H9 (cell line): ENCODE measurements at regions not wholly inside any gene's neighbourhood (a gene's known extent, or its start where the extent isn't known, plus 50 kb on each side); places are given as distances from the start of the nearest gene placed in this dataset.

Experiments
- DNase-seq: peaks from one replicate; pipeline ENCODE4 v3.0.0-alpha.2; 2017
- H2AFZ ChIP-seq: one replicate; pipeline ENCODE4 v1.6.1; 2013; ENCODE audit warnings: mild to moderate bottlenecking, low read length, control low read depth, moderate library complexity
- H2AK5ac ChIP-seq: 2 replicates; pipeline ENCODE4 v1.6.1; 2013; ENCODE audit warnings: low read length, control low read depth, mixed read lengths; ENCODE audit not compliant: insufficient read length
- H2BK120ac ChIP-seq: one replicate; pipeline ENCODE4 v1.6.1; 2013; ENCODE audit warnings: low read depth, mild to moderate bottlenecking, low read length, control low read depth, inconsistent platforms; ENCODE audit not compliant: poor library complexity, severe bottlenecking
- H2BK12ac ChIP-seq: 2 replicates; pipeline ENCODE4 v1.6.1; 2013; ENCODE audit warnings: low read length, control low read depth, mixed read lengths, low read depth; ENCODE audit not compliant: insufficient read length
- H2BK15ac ChIP-seq: 2 replicates; pipeline ENCODE4 v1.6.1; 2013; ENCODE audit warnings: low read depth, low read length, control low read depth
- H2BK20ac ChIP-seq: one replicate; pipeline ENCODE4 v1.6.1; 2013; ENCODE audit warnings: low read depth, mild to moderate bottlenecking, low read length, control low read depth, inconsistent platforms; ENCODE audit not compliant: poor library complexity, severe bottlenecking
- H2BK5ac ChIP-seq: 2 replicates; pipeline ENCODE4 v1.6.1; 2013; ENCODE audit warnings: low read length, control low read depth, mixed read lengths; ENCODE audit not compliant: insufficient read length
- H3K14ac ChIP-seq: 2 replicates; pipeline ENCODE4 v1.6.1; 2013; ENCODE audit warnings: low read length, control low read depth; ENCODE audit not compliant: insufficient read depth
- H3K18ac ChIP-seq: 2 replicates; pipeline ENCODE4 v1.6.1; 2013; ENCODE audit warnings: low read depth, mild to moderate bottlenecking, mixed read lengths, low read length, control low read depth; ENCODE audit not compliant: insufficient read length
- H3K23ac ChIP-seq: 2 replicates; pipeline ENCODE4 v1.6.1; 2013; ENCODE audit warnings: low read length, control low read depth, mixed read lengths, low read depth; ENCODE audit not compliant: insufficient read length
- H3K23me2 ChIP-seq: 2 replicates; pipeline ENCODE4 v1.6.1; 2013; ENCODE audit warnings: low read depth, mild to moderate bottlenecking, mixed read lengths, low read length, control low read depth; ENCODE audit not compliant: insufficient read length, poor library complexity, severe bottlenecking
- H3K27ac ChIP-seq: 2 replicates; pipeline ENCODE4 v1.5.1; 2013; ENCODE audit warnings: low read length, control low read depth, mixed read lengths, low read depth; ENCODE audit not compliant: insufficient read length
- H3K27me3 ChIP-seq: 2 replicates; pipeline ENCODE4 v1.6.1; 2013; ENCODE audit warnings: low read length, control low read depth, inconsistent platforms; ENCODE audit not compliant: insufficient read depth
- H3K4ac ChIP-seq: 2 replicates; pipeline ENCODE4 v1.6.1; 2013; ENCODE audit warnings: low read depth, mild to moderate bottlenecking, control low read depth, inconsistent platforms, low read length, moderate library complexity
- H3K4me1 ChIP-seq: 2 replicates; pipeline ENCODE4 v1.6.1; 2013; ENCODE audit warnings: low read length, control low read depth, inconsistent platforms; ENCODE audit not compliant: insufficient read depth
- H3K4me2 ChIP-seq: 2 replicates; pipeline ENCODE4 v1.6.1; 2013; ENCODE audit warnings: low read length, control low read depth, mixed read lengths; ENCODE audit not compliant: insufficient read length, insufficient read depth
- H3K56ac ChIP-seq: 2 replicates; pipeline ENCODE4 v1.6.1; 2013; ENCODE audit warnings: low read depth, mild to moderate bottlenecking, mixed read lengths, low read length, control low read depth; ENCODE audit not compliant: insufficient read length
- H3K79me1 ChIP-seq: 2 replicates; pipeline ENCODE4 v1.6.1; 2013; ENCODE audit warnings: low read depth, mild to moderate bottlenecking, moderate library complexity, low read length, control low read depth, inconsistent platforms; ENCODE audit not compliant: insufficient read depth, poor library complexity, severe bottlenecking
- H3K79me2 ChIP-seq: 2 replicates; pipeline ENCODE4 v1.6.1; 2013; ENCODE audit warnings: low read length, control low read depth, inconsistent platforms; ENCODE audit not compliant: insufficient read depth
- H3K9ac ChIP-seq: 2 replicates; pipeline ENCODE4 v1.6.1; 2013; ENCODE audit warnings: low read length, control low read depth, mixed read lengths; ENCODE audit not compliant: insufficient read length; ENCODE audit errors: extremely low read depth
- H3K9me3 ChIP-seq: one replicate; pipeline ENCODE4 v1.6.1; 2013; ENCODE audit warnings: low read depth, low read length, inconsistent platforms; ENCODE audit not compliant: control insufficient read depth
- H3T11ph ChIP-seq: one replicate; pipeline ENCODE4 v1.6.1; 2013; ENCODE audit warnings: mild to moderate bottlenecking, low read length, control low read depth, inconsistent platforms
- H4K20me1 ChIP-seq: one replicate; pipeline ENCODE4 v1.6.1; 2013; ENCODE audit not compliant: control insufficient read depth, insufficient read length, insufficient read depth
- H4K5ac ChIP-seq: 2 replicates; pipeline ENCODE4 v1.6.1; 2013; ENCODE audit warnings: low read depth, mild to moderate bottlenecking, mixed read lengths, low read length, control low read depth; ENCODE audit not compliant: insufficient read length
- H4K8ac ChIP-seq: replicated peaks from 2 replicates; pipeline ENCODE4 v1.6.1; 2013; ENCODE audit warnings: low read length, control low read depth, mixed read lengths, low read depth; ENCODE audit not compliant: insufficient read length
- H4K91ac ChIP-seq: 2 replicates; pipeline ENCODE4 v1.6.1; 2013; ENCODE audit warnings: low read depth, mild to moderate bottlenecking, moderate library complexity, mixed read lengths, low read length, control low read depth; ENCODE audit not compliant: insufficient read length
- H3K27ac Mint-ChIP-seq, 3 experiments: 2 replicates in 2 of 3; 3 replicates in 1 of 3; pipeline ENCODE4 v1.8.0; 2020 to 2021; ENCODE audit warnings: mixed read lengths in 3 of 3, mild to moderate bottlenecking in 1 of 3, moderate library complexity in 1 of 3
- H3K27me3 Mint-ChIP-seq: 2 replicates; pipeline ENCODE4 v1.8.0; 2021; ENCODE audit warnings: low read depth, mild to moderate bottlenecking, moderate library complexity, mixed read lengths
- H3K36me3 Mint-ChIP-seq, 3 experiments: 2 replicates in 2 of 3; 3 replicates in 1 of 3; pipeline ENCODE4 v1.8.0; 2020 to 2021; ENCODE audit warnings: low read depth in 3 of 3, mixed read lengths in 3 of 3; ENCODE audit not compliant: insufficient read depth in 1 of 3
- H3K4me1 Mint-ChIP-seq, 2 experiments: 2 replicates each; pipeline ENCODE4 v1.8.0; 2020; ENCODE audit warnings: mixed read lengths in 2 of 2
- H3K4me3 Mint-ChIP-seq, 2 experiments: 2 replicates in 1 of 2; 3 replicates in 1 of 2; pipeline ENCODE4 v1.8.0; 2020 to 2021; ENCODE audit warnings: mild to moderate bottlenecking in 2 of 2, mixed read lengths in 2 of 2, moderate library complexity in 1 of 2
- H3K9me3 Mint-ChIP-seq, 2 experiments: 2 replicates in 1 of 2; 3 replicates in 1 of 2; pipeline ENCODE4 v1.8.0; 2020; ENCODE audit warnings: mild to moderate bottlenecking in 2 of 2, mixed read lengths in 2 of 2, moderate library complexity in 1 of 2
- WGBS: extraction: QIAGEN DNeasy Blood & Tissue Kit; methylation state at CpG from one replicate; pipeline ENCODE4 v1.1.7; 2013; ENCODE audit warnings: missing lambda C conversion rate, low lambda C conversion rate, mixed read lengths; ENCODE audit not compliant: insufficient read length; ENCODE audit errors: extremely low coverage; 5-methylcytosine and 5-hydroxymethylcytosine counted together
- TF ChIP-seq, protein P1 (sequence below): fragments of 200-600 bp; sonication (generic); conservative IDR thresholded peaks from 3 replicates; pipeline ENCODE4 v1.8.0; 2021; ENCODE audit warnings: antibody characterized with exemption, mild to moderate bottlenecking

DNA sequence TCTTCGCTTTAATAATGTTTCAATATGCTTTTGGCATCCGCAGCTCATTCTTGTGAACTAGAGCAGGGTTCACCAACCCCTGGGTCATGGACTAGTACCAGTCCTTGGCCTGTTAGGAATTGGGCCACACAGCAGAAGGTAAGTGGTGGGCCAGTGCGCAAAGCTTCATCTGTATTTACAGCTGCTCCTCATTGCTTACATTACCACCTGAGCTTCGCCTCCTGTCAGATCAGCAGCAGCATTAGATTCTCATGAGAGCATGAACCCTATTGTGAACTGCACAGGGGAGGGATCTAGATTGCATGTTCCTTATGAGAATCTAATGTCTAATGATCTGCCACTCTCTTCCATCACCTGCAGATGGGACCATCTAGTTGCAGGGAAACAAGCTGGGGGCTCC is 75.5 kb upstream of the GGTLC1 start:
- no peaks in the 10 kb centered on the region for H3K9me3 Mint-ChIP-seq
- Histone ChIP-seq H3K27ac (no peak overlapping the region), H4K5ac (no peak overlapping the region), H2BK120ac (no peak overlapping the region), H3K79me1 (no peaks in the 10 kb centered on the region), H2BK15ac (no peak overlapping the region), H2BK20ac (no peak overlapping the region), H3K9ac (no peak overlapping the region), H2AFZ (no peak overlapping the region), H3K4ac (no peak overlapping the region), H2BK12ac (no peak overlapping the region), H2BK5ac (no peak overlapping the region), H3K14ac (no peak overlapping the region), H3K79me2 (no peaks in the 10 kb centered on the region), H4K8ac (no peak overlapping the region), H3K4me1 (0 out of 2 replicates have a peak, but pooled peaks cover 1% of the 10 kb centered on the region), H3K27me3 (no peaks in the 10 kb centered on the region), H4K20me1 (no peaks in the 10 kb centered on the region), H3K23ac (no peak overlapping the region), H3K56ac (no peak overlapping the region), H3K9me3 (no peaks in the 10 kb centered on the region), H2AK5ac (no peak overlapping the region), H3T11ph (no peak overlapping the region), H3K23me2 (no peaks in the 10 kb centered on the region), H3K4me2 (no peak overlapping the region), H3K18ac (no peak overlapping the region), H4K91ac (no peak overlapping the region)
- DNase-seq, result no peak
- WGBS, result no CpG with 5 or more reads among the region's 4 CpGs
- H3K4me3 Mint-ChIP-seq, result no peak overlapping the region
- peaks cover 1% of the 10 kb centered on the region; the same call in 1 of the 2 replicates for H3K27me3 Mint-ChIP-seq
- TF ChIP-seq, protein P1, sequence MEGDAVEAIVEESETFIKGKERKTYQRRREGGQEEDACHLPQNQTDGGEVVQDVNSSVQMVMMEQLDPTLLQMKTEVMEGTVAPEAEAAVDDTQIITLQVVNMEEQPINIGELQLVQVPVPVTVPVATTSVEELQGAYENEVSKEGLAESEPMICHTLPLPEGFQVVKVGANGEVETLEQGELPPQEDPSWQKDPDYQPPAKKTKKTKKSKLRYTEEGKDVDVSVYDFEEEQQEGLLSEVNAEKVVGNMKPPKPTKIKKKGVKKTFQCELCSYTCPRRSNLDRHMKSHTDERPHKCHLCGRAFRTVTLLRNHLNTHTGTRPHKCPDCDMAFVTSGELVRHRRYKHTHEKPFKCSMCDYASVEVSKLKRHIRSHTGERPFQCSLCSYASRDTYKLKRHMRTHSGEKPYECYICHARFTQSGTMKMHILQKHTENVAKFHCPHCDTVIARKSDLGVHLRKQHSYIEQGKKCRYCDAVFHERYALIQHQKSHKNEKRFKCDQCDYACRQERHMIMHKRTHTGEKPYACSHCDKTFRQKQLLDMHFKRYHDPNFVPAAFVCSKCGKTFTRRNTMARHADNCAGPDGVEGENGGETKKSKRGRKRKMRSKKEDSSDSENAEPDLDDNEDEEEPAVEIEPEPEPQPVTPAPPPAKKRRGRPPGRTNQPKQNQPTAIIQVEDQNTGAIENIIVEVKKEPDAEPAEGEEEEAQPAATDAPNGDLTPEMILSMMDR, result no peak
- H3K27ac Mint-ChIP-seq, result no peak overlapping the region
- H3K36me3 Mint-ChIP-seq, result no peaks in the 10 kb centered on the region
- H3K4me1 Mint-ChIP-seq, result peaks cover 16 to 18% of the 10 kb centered on the region in 2 experiments
